WTC11 (cell line): ENCODE measurements at regions not wholly inside any gene's neighbourhood (a gene's known extent, or its start where the extent isn't known, plus 50 kb on each side); places are given as distances from the start of the nearest gene placed in this dataset.

Source experiments
- FOXP1 ChIP-seq: sonication (generic); formaldehyde crosslinking; IDR thresholded peaks from 2 replicates; pipeline ENCODE4 v1.8.0; 2022; ENCODE audit warnings: missing genetic modification reagents, mild to moderate bottlenecking, moderate library complexity, borderline replicate concordance
- MAX ChIP-seq: sonication (generic); formaldehyde crosslinking; IDR thresholded peaks from 2 replicates; pipeline ENCODE4 v1.8.0; 2022; ENCODE audit warnings: mild to moderate bottlenecking, missing genetic modification reagents
- NFYB ChIP-seq: sonication (generic); formaldehyde crosslinking; conservative IDR thresholded peaks from 2 replicates; pipeline ENCODE4 v1.8.0; 2022; ENCODE audit warnings: low read depth, missing genetic modification reagents
- ZNF138 ChIP-seq: sonication (generic); formaldehyde crosslinking; conservative IDR thresholded peaks from 2 replicates; pipeline ENCODE4 v1.8.1; 2022; ENCODE audit warnings: mild to moderate bottlenecking, moderate library complexity, missing genetic modification reagents

- TF ChIP-seq FOXP1 (CRISPR knock-in tag) (no peak), ZNF138 (no peak), NFYB (CRISPR knock-in tag) (no peak), MAX (CRISPR knock-in tag) (no peak)
These were observed 234.1 kb upstream of the ID2 start for GRCh38 chr2:8447610-8448221.
